Lung (tissue), 11 donors: ENCODE measurements at regions not wholly inside any gene's neighbourhood (a gene's known extent, or its start where the extent isn't known, plus 50 kb on each side); places are given as distances from the start of the nearest gene placed in this dataset.

Experiments
- ATAC-seq: fragments of 200-7000 bp; cut with Tn5 transposase; one replicate; pipeline ENCODE4 v1.9.1; 2020; ENCODE audit warnings: moderate number of reproducible peaks; ENCODE audit not compliant: insufficient read depth, low FRiP score
- DNase-seq, 3 donors: peaks; one replicate each; pipeline ENCODE4 v3.0.0-alpha.2; 2013 to 2017
- H3K27ac ChIP-seq, 2 donors: one replicate each; pipeline ENCODE4 v1.5.1; 2013; ENCODE audit warnings: mild to moderate bottlenecking in 2 of 2, moderate library complexity in 2 of 2, control low read depth in 1 of 2, inconsistent platforms in 1 of 2, low read depth in 1 of 2, low read length in 1 of 2
- H3K27me3 ChIP-seq, 3 donors: one replicate each; pipeline ENCODE4 v1.5.1; 2013; ENCODE audit warnings: low read length in 2 of 3; ENCODE audit not compliant: control insufficient read depth in 3 of 3, insufficient read depth in 3 of 3
- H3K36me3 ChIP-seq, 4 donors: one replicate each; pipeline ENCODE4 v1.5.1; 2013; ENCODE audit warnings: low read length in 4 of 4, mild to moderate bottlenecking in 1 of 4, moderate library complexity in 1 of 4; ENCODE audit not compliant: control insufficient read depth in 4 of 4, insufficient read depth in 4 of 4
- H3K4me1 ChIP-seq, 5 donors: one replicate each; pipeline ENCODE4 v1.5.1; 2013; ENCODE audit warnings: low read length in 5 of 5, mild to moderate bottlenecking in 2 of 5, moderate library complexity in 1 of 5; ENCODE audit not compliant: control insufficient read depth in 5 of 5, insufficient read depth in 5 of 5
- H3K4me3 ChIP-seq: one replicate; pipeline ENCODE4 v1.5.1; 2013; ENCODE audit warnings: mild to moderate bottlenecking, control low read depth, moderate library complexity
- H3K9ac ChIP-seq, 2 donors: one replicate each; pipeline ENCODE4 v1.5.1; 2013; ENCODE audit warnings: low read length in 2 of 2, control low read depth in 1 of 2; ENCODE audit not compliant: insufficient read depth in 1 of 2
- H3K9me3 ChIP-seq, 4 donors: one replicate each; pipeline ENCODE4 v1.5.1; 2013; ENCODE audit warnings: low read length in 3 of 4, mild to moderate bottlenecking in 1 of 4, moderate library complexity in 1 of 4; ENCODE audit not compliant: control insufficient read depth in 4 of 4, insufficient read depth in 3 of 4
- CTCF ChIP-seq: IDR thresholded peaks from 2 replicates; pipeline ENCODE4 v1.5.1; 2012; ENCODE audit warnings: mild to moderate bottlenecking; ENCODE audit errors: control extremely low read depth, extremely low read depth
- WGBS, 2 donors: extraction: QIAGEN DNeasy Blood & Tissue Kit; methylation state at CpG; one replicate each; pipeline ENCODE4 v1.1.7; 2013; 5-methylcytosine and 5-hydroxymethylcytosine counted together
- donor health status: control.
- donor health status: control.
- donor health status: Bipolar disorder and iron deficiency.
- donor health status: healthy.
- donor health status: DM: yes; HTN: yes; CAD: no.

- no peaks in the 10 kb centered on the region for H3K36me3 ChIP-seq
- no peak overlapping the region for H3K27ac ChIP-seq
- ATAC-seq (no peak), DNase-seq (no peak)
- H3K27me3 ChIP-seq, result no peaks in the 10 kb centered on the region
- H3K9ac ChIP-seq, result no peak overlapping the region
- WGBS, 2 donors, result 83 to 92% methylated on average over 1 of the region's 1 CpG
- H3K4me3 ChIP-seq, result no peak overlapping the region
- no peaks in the 10 kb centered on the region for H3K4me1 ChIP-seq
- TF ChIP-seq CTCF, result no peak
- no peaks in the 10 kb centered on the region for H3K9me3 ChIP-seq
Measured at GRCh38 chr4:123997776-123998449, 601.3 kb downstream of the SPRY1 start.

- WGBS, 2 donors, result 65 to 75% methylated on average over 2 of the region's 2 CpGs
- Histone ChIP-seq H3K4me3 (no peak overlapping the region), H3K27me3 (no peaks in the 10 kb centered on the region), H3K4me1 (no peaks in the 10 kb centered on the region), H3K9ac (no peak overlapping the region), H3K27ac (no peak overlapping the region), H3K9me3 (no peaks in the 10 kb centered on the region), H3K36me3 (no peaks in the 10 kb centered on the region)
- no peak for TF ChIP-seq CTCF
- DNase-seq, result no peak
- ATAC-seq, result no peak
Measured at GRCh38 chr4:124000233-124000632, 603.6 kb downstream of the SPRY1 start.

GRCh38 chr4:124015766-124016165, 619.2 kb downstream of the SPRY1 start:
- Histone ChIP-seq H3K4me3 (no peak overlapping the region), H3K4me1 (peaks cover 0 to 20% (median 7%) of the 10 kb centered on the region in 5 donors), H3K27ac (no peak overlapping the region), H3K27me3 (no peaks in the 10 kb centered on the region), H3K9me3 (no peaks in the 10 kb centered on the region), H3K36me3 (no peaks in the 10 kb centered on the region), H3K9ac (no peak overlapping the region)
- 51 to 91% methylated on average over 1 of the region's 1 CpG for WGBS, 2 donors
- DNase-seq, result no peak
- no peak for ATAC-seq
- TF ChIP-seq CTCF, result no peak
